GM18867 (cell line): ENCODE measurements at regions not wholly inside any gene's neighbourhood (a gene's known extent, or its start where the extent isn't known, plus 50 kb on each side); places are given as distances from the start of the nearest gene placed in this dataset.
"Not testable (repeated sequence)": the region's sequence is repeated elsewhere in the genome, so short reads cannot be mapped to it uniquely, and the experiment has no call there.

Source experiments
- ATAC-seq: cut with Tn5 transposase; IDR thresholded peaks from one replicate; pipeline ENCODE4 v1.9.1; 2021; ENCODE audit warnings: mild to moderate bottlenecking, moderate library complexity; ENCODE audit not compliant: unreplicated experiment

GRCh38 chr18:41899535-41899934 lies 55.5 kb upstream of the PIK3C3 start:
- no peak for ATAC-seq

- ATAC-seq: no peak
These were observed 61.6 kb upstream of the PIK3C3 start for GRCh38 chr18:41893432-41893831.

- ATAC-seq: no peak
These were observed 67.9 kb upstream of the PIK3C3 start for GRCh38 chr18:41887100-41887499.

- no peak for ATAC-seq
These were observed 68.8 kb upstream of the PIK3C3 start for GRCh38 chr18:41886126-41886807.

GRCh38 chr18:41881285-41881684 lies 73.7 kb upstream of the PIK3C3 start:
- no peak for ATAC-seq

- no peak for ATAC-seq
These were observed 75.8 kb upstream of the PIK3C3 start for GRCh38 chr18:41879256-41879655.

- no peak for ATAC-seq
These were observed 79.8 kb upstream of the PIK3C3 start for GRCh38 chr18:41875094-41875780.

GRCh38 chr18:41873730-41874129 lies 81.3 kb upstream of the PIK3C3 start:
- ATAC-seq: no peak

- ATAC-seq: no peak
These were observed 82.8 kb upstream of the PIK3C3 start for GRCh38 chr18:41872206-41872605.

GRCh38 chr18:41871229-41872000 lies 83.6 kb upstream of the PIK3C3 start:
- no peak for ATAC-seq

GRCh38 chr18:41870817-41871216 lies 84.2 kb upstream of the PIK3C3 start:
- no peak for ATAC-seq

- ATAC-seq: no peak
These were observed 84.8 kb upstream of the PIK3C3 start for GRCh38 chr18:41870191-41870590.

GRCh38 chr18:41865796-41866195 lies 89.2 kb upstream of the PIK3C3 start:
- not testable (repeated sequence) for ATAC-seq

- ATAC-seq: no peak
These were observed 90.8 kb upstream of the PIK3C3 start for GRCh38 chr18:41864216-41864615.

- ATAC-seq: no peak
These were observed 92.1 kb upstream of the PIK3C3 start for GRCh38 chr18:41862921-41863320.

GRCh38 chr18:41860987-41861386 lies 94.0 kb upstream of the PIK3C3 start:
- no peak for ATAC-seq

- no peak for ATAC-seq
These were observed 96.1 kb upstream of the PIK3C3 start for GRCh38 chr18:41858761-41859555.

- ATAC-seq: no peak
These were observed 101.8 kb upstream of the PIK3C3 start for GRCh38 chr18:41853280-41853679.

- no peak for ATAC-seq
These were observed 104.3 kb upstream of the PIK3C3 start for GRCh38 chr18:41850781-41851180.

GRCh38 chr18:41849632-41850031 lies 105.4 kb upstream of the PIK3C3 start:
- no peak for ATAC-seq

GRCh38 chr18:41845563-41845962 lies 109.5 kb upstream of the PIK3C3 start:
- no peak for ATAC-seq
